SU-DHL-6 (cell line): ENCODE measurements at regions not wholly inside any gene's neighbourhood (a gene's known extent, or its start where the extent isn't known, plus 50 kb on each side); places are given as distances from the start of the nearest gene placed in this dataset.

Source experiments
- CTCF ChIP-seq: fragments of 200-600 bp; sonication (generic); IDR thresholded peaks from one replicate; pipeline ENCODE4 v1.5.1; 2017; ENCODE audit warnings: antibody characterized with exemption, mild to moderate bottlenecking, low read length, moderate library complexity; ENCODE audit not compliant: insufficient read depth, poor library complexity, severe bottlenecking
- EZH2phosphoT487 ChIP-seq: fragments of 200-600 bp; sonication (generic), shearing (Covaris generic); conservative IDR thresholded peaks from 2 replicates; pipeline ENCODE4 v1.6.1; 2018; ENCODE audit warnings: mild to moderate bottlenecking, antibody characterized with exemption, low read length, moderate library complexity, mixed read lengths

GRCh38 chr5:57103317-57103907 is 70.4 kb upstream of the GPBP1 start:
- TF ChIP-seq CTCF (no peak), EZH2phosphoT487 (no peak)
